DMS79 treated with DMSO at 0.1 percent for 48 hours (cell line): ENCODE measurements at regions not wholly inside any gene's neighbourhood (a gene's known extent, or its start where the extent isn't known, plus 50 kb on each side); places are given as distances from the start of the nearest gene placed in this dataset.
"Not testable (repeated sequence)": the region's sequence is repeated elsewhere in the genome, so short reads cannot be mapped to it uniquely, and the experiment has no call there.

ENCODE experiments used
- DNase-seq: peaks from one replicate; lab custom pipeline; 2025; lab: John Stamatoyannopoulos, UW

GRCh38 chr2:4139316-4139715, 435.9 kb downstream of the DCDC2C start:
- DNase-seq, result peak; percentile 43

GRCh38 chr2:4139731-4140130, 436.4 kb downstream of the DCDC2C start:
- DNase-seq, result peak; percentile 34

GRCh38 chr2:4140281-4140970, 437.1 kb downstream of the DCDC2C start:
- DNase-seq, result no peak

DNA sequence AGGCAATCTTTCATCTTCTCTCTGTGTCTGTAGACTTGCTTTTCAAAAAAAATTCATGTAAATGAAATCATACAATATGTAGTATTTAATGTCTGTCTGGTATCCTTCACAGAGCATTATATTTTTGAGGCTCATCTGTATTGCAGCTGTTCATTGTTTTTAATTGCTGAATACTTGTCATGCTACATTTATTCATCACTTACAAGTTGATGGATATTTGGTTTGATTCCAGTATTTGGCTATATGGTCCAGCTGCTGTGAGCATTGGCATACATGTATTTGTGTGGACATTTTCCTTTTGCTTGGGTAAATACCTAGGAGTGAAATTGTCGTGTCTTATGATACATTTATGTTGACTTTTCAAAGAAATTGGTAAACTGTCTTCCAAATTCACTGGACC, 441.4 kb downstream of the DCDC2C start:
- DNase-seq, result peak; percentile 54

DNA sequence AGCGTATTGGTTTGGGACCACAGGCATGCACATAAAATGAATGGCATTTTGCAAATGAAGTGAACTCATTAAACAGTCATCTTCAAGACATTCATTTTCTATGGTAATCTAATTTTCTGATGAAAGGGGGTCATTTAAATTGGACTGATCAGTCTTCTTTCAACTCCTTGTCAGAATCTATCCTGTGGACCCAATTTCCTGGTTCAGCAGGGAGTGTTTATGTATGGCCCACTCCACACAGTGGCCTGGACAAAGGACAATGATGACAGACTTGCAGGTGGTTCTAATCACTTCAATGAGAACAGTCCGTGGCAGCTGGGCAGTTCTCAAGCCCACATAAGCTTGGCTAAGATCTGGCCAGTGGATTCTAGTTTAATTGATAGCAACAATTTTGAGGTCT, 448.1 kb downstream of the DCDC2C start:
- DNase-seq, result no peak

DNA sequence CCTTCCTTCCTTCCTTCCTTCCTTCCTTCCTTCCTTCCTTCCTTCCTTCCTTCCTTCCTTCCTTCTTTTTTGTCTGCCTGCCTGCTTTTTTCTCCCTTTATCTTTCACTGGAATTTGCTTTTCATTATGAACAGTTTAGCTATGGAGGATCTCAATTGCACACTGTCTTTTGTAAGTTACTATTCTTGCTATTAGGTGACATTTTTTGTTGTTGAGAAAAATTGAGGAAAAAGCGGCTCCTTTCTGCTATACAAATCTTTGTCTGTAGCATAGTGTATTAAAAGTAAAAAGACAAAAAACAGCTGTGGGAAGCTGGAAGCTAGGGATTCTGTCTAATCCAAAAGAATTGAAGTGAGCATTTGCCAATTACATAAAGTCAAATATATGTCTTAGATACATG, 448.7 kb downstream of the DCDC2C start:
- DNase-seq, result no peak

- no peak for DNase-seq
Measured at GRCh38 chr2:4168834-4169233, 465.5 kb downstream of the DCDC2C start.

DNA sequence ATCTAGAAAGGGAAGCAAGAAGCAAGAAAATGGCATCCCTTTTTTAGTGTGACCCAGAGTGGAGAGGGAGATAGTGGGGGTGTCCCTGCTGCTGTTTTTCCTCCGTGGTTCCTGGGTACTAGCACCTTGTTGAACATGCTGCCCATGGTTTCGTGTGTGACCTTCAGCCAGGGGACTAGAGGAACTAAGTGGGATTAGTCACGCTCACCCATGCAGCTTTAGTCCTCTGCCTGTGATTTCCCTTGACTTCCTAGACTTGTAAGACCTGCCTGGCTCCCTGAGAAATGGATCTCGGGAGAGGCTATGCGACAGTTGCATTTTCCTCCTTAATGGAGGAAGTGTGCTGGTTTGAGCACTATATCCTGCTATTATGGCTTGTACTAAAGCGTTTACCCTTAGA, 471.4 kb downstream of the DCDC2C start:
- DNase-seq, result no peak

DNA sequence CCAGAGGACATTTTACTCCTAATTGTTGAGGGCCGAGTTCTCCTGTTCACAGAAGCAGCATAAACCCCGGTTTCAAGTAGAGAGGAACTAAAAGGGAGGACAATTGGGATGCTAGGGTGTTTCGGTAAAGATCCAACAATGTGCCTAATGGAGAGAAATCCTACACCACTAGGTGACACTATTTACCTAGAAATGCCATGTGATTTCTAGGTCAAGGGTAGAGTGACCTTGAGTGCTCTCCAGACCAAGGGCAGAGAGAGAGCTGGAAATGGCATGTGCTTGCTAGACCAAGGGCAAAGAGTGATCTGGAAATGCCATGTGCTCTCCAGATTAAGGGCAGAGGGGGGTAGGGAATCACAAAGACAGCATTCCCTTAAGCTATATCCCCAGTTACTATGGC, 472.0 kb downstream of the DCDC2C start:
- DNase-seq, result no peak

DNA sequence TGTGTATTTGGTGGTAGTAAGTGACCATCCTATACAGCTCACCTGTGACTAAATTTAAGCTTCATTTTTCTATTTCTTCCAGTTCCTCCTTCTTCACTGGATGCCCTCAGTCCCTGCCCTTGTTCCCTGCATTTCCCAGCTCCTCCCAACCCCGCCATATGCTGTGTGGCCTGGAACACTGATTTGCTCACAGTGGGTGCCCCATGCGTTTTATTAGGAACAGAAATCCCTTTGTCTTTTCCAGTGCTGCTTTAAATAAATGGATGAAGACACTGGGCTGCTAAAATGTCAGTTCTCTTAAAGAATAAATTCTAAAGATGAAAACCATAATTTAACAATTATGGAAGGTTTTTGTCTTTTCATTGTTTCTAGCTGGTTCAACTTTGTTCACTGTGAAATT, 477.3 kb downstream of the DCDC2C start:
- no peak for DNase-seq

DNA sequence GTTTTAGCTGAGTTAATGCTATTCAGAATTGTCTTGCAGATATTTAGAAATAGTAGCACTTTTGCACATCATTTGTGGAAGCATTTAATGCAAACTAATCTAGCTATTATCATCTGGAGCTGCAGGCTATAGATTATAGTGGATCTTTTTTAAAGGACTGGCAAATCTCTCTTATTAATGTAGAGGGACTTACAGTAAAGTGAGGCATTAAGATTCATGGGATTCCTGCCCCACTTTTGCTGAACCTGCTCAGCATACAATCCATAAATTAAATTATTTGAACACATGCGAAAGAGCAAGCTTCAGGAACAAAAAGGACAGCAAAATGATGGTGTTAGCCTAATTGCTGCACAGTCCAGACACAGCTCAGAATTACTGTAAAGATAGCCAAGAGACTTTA, 477.7 kb downstream of the DCDC2C start:
- no peak for DNase-seq

DNA sequence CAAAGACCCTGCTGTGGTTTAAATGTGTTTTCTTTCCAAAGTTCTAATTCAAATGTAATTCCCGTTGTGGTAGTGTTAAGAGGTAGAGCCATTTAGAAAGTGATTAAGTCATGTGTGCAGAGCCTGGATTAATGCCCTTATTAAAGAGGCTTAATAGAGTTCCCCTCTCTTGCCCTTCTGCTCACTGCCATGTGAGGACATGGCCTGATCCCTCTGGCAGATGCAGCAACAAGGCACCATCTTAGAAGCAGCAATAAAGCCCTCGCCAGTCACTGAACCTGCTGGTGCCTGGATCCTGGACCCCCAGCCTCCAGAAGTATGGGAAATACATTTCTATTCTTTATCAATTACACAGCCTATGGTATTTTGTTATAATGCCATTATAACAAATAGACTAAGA, 485.2 kb downstream of the DCDC2C start:
- DNase-seq, result no peak

DNA sequence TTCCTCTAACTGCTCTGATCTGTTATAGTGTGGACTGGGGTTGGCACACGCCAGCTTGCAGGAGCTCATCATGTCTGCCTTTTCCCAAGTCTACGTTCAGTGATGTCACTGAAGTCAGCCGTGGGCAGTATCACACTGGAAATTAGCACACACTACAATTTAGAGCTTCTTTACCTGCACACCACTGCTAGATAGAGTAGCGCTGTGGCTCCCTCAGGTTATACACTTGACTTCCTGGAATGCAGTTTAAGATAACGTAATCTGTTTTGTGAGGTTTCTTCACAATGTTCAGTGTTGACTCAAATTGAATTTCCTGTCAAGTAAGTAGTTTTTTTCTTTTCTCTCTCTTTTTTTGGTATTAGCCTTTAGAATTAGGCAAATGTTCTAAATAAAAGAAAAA, 487.2 kb downstream of the DCDC2C start:
- no peak for DNase-seq

DNA sequence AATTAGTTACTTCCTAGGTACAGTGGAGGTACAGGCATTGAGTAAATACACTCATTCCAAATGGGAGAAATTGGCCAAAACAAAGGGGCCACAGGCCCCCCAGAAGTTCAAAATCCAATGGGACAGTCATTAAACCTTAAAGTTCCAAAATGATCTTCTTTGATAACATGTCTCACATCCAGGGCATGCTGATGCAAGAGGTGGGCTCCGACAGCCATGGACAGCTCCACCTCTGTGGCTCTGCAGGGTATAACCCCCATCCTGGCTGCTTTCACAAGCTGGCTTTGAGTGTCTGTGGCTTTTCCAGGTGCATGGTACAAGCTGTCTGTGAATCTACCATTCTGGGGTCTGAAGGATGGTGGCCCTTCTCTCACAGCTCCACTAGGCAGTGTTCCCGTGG, 488.7 kb downstream of the DCDC2C start:
- DNase-seq, result no peak

DNA sequence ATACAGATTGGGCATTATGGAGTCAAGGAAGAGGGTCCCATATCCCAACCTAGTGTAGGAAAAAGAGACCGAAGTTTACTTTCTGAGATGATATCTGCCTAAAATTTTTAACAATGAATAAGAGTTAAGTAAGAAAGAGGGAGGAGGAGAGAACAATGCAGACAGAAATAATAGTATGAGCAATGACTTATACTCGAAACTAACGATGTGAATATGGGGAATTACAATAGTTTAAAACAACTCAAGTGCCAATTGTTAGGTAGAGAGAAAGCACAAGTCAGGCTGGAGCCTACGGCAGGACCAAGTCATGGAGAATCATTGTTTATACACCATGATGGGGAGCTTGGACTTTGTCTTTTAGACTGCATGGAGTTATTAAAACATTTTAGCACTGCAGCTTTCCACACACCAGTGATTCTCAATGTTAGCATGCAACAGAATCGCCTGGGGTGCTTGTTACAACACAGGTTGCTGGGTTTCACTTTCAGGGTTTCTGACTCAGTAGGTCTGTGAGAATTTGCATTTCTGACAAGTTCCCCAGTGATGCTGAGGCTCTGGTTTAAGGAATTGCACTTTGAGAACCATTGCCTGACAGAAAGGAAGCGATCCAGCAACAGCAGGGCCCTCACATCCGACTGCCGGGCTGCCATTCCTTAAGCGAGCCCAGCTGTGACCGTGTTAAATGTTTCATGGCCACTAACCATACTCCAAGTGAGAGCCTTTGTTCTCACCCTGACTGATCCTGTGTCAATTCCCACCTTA, 511.2 kb downstream of the DCDC2C start:
- no peak for DNase-seq

DNA sequence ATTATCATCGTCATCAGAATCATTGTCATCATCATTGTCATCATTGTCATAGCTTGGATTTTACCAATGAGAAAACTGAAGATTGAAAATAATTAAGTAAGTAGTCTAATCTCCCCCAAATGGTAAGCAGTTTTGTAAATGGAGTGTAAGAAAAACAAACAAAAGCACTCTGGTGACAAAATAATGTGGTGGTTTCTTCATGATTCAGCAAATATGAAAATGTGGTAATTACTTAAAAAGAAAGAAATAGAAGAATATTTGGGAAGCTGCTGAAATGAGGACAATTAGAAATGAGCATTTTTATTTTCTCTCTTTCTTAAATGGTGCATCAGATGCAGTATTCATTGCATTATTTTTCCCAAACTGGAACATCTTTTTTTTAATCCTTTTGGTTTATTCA, 514.4 kb downstream of the DCDC2C start:
- no peak for DNase-seq

DNA sequence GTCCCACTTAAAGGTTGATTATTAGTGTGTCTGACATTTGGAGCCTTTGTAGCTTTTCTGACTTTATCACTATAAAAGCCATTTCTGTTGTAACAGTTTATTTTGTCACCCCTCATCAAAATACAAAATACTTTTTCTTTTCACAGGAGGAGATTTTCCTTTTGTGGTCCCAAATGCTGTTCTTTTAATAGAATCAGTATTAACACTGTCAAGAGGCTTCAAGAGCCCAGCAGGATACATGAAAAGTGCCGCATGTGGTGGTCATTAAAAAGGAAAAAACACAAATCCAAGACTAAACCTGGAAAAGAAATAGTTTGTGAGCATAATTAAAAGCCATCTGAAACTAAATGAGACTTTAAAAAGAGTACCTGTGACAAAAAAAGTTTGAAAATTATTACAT, 515.7 kb downstream of the DCDC2C start:
- peak; percentile 12 for DNase-seq

- no peak for DNase-seq
Measured at GRCh38 chr2:4219571-4219970, 516.2 kb downstream of the DCDC2C start.

GRCh38 chr2:4221434-4221833, 518.1 kb downstream of the DCDC2C start:
- no peak for DNase-seq

GRCh38 chr2:4221845-4222244, 518.5 kb downstream of the DCDC2C start:
- DNase-seq, result no peak

DNA sequence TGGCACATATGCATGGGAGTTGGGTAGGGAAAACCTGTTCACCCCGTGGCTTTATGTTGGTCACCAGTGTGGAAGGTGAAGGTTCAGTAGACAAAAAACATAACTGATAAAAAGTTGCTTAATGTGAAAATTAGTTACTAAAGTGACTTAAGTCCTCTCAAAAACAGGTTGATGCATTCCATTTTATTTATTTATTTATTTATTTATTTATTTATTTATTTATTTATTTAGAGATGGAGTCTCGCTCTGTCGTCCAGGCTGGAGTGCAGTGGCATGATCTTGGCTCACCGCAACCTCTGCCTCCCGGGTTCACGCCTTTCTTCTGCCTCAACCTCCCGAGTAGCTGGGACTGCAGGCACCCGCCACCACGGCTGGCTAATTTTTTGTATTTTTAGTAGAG, 541.0 kb downstream of the DCDC2C start:
- DNase-seq, result not testable (repeated sequence)

DNA sequence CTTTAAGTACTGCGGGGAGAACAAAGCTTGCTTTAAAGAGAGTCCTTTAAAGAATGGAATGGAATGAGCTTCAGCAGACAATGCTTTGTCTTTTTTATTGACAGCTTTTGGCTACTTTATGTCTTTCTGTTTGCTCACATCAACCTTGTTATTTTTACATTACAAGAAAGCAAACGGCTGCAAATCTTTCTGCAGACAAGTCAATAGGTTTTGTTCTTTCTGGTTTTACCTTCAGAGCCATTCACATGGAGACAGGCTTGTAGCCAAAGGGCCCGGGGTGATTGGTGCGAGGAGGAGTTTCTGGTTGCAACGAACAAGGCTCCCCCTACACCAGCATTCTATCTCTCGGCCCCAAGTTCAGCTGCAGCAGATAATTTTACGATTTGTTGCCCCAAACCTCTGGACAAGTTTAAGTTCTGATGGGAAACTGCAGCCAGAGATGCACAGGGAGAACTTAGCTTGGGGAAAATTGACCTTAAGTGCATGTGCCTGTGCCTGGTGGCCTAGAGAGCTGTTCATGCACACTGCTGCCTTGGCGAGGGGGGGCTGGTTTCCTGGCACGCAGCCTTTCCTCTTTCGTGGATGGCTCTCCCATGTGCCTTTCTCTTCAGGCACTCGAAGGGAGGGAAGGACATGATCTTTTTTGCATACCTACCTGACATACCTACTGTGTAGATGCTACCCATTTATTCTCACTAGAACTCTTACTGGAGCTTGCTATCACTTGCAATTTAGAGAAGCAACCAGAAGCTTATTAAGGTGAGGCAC, 543.2 kb downstream of the DCDC2C start:
- DNase-seq, result no peak

GRCh38 chr2:4247791-4248190, 544.4 kb downstream of the DCDC2C start:
- no peak for DNase-seq
